B cell (primary cell): ENCODE measurements at regions not wholly inside any gene's neighbourhood (a gene's known extent, or its start where the extent isn't known, plus 50 kb on each side); places are given as distances from the start of the nearest gene placed in this dataset.

Experiments
- ATAC-seq: fragments of 200-7000 bp; cut with Tn5 transposase; one replicate; pipeline ENCODE4 v1.10.0; 2021; ENCODE audit warnings: low read depth, mild to moderate bottlenecking, moderate number of reproducible peaks, moderate library complexity
- CTCF ChIA-PET: fragments of 350-600 bp; sonication (Branson Sonifier 250); formaldehyde crosslinking; loops from one replicate; lab custom pipeline; 2021; ENCODE audit warnings: antibody characterized with exemption, inconsistent platforms; lab: Charles Lee
- POLR2A ChIA-PET: fragments of 350-600 bp; sonication (Branson Sonifier 250); formaldehyde crosslinking; loops from one replicate; lab custom pipeline; 2021; ENCODE audit warnings: antibody characterized with exemption; lab: Charles Lee
- DNase-seq: peaks from one replicate; pipeline ENCODE4 v3.0.0; 2013
- H2AFZ ChIP-seq: 2 replicates; pipeline ENCODE4 v1.6.1; 2012; ENCODE audit warnings: mild to moderate bottlenecking, low read depth, low read length; ENCODE audit not compliant: insufficient read depth, poor library complexity, severe bottlenecking
- H3K27ac ChIP-seq, 2 donors: 1 replicate in 1 of 2; 2 replicates in 1 of 2; pipeline ENCODE4 v1.5.1; 2012 to 2013; ENCODE audit warnings: low read length in 2 of 2, mild to moderate bottlenecking in 2 of 2, moderate library complexity in 1 of 2
- H3K27me3 ChIP-seq, 4 experiments: fragments of 200-600 bp in 1 of 4; sonication (generic) in 1 of 4; replicated peaks in 1 of 4; 1 replicate in 2 of 4; 2 replicates in 2 of 4; pipeline versions ENCODE4 v1.6.1 to v1.7.0; 2013 to 2016; ENCODE audit warnings: low read length in 3 of 4, mild to moderate bottlenecking in 2 of 4, mixed read lengths in 1 of 4, moderate library complexity in 1 of 4; ENCODE audit not compliant: insufficient read depth in 4 of 4, control insufficient read depth in 3 of 4; ENCODE audit errors: control extremely low read depth in 1 of 4
- H3K36me3 ChIP-seq, 2 experiments: replicated peaks in 1 of 2; 1 replicate in 1 of 2; 2 replicates in 1 of 2; pipeline versions ENCODE4 v1.6.1 to v1.7.1; 2013; ENCODE audit warnings: low read length in 1 of 2; ENCODE audit not compliant: insufficient read depth in 2 of 2, control insufficient read depth in 1 of 2; ENCODE audit errors: control extremely low read depth in 1 of 2, extremely low read depth in 1 of 2
- H3K4me1 ChIP-seq, 2 donors: fragments of 200-600 bp in 1 of 2; sonication (generic) in 1 of 2; 1 replicate in 1 of 2; 2 replicates in 1 of 2; pipeline versions ENCODE4 v1.5.1 to v1.6.1; 2013 to 2017; ENCODE audit warnings: low read length in 2 of 2; ENCODE audit not compliant: control insufficient read depth in 2 of 2, insufficient read depth in 2 of 2
- H3K4me2 ChIP-seq: replicated peaks from 2 replicates; pipeline ENCODE3; 2012; ENCODE audit warnings: mild to moderate bottlenecking, low read depth, low read length; ENCODE audit not compliant: poor library complexity, severe bottlenecking
- H3K4me3 ChIP-seq, 5 experiments: fragments of 200-600 bp in 1 of 5; sonication (generic) in 1 of 5; 1 replicate in 3 of 5; 2 replicates in 2 of 5; pipeline versions ENCODE4 v1.5.1 to v1.7.0; 2011 to 2016; ENCODE audit warnings: low read length in 4 of 5, mild to moderate bottlenecking in 4 of 5, low read depth in 2 of 5, control low read depth in 1 of 5, moderate library complexity in 1 of 5; ENCODE audit not compliant: insufficient read depth in 1 of 5; ENCODE audit errors: control extremely low read depth in 1 of 5, extremely low read depth in 1 of 5
- H3K79me2 ChIP-seq: fragments of 200-600 bp; sonication (generic); one replicate; pipeline ENCODE4 v1.6.0; 2016; ENCODE audit warnings: low read length; ENCODE audit not compliant: control insufficient read depth, insufficient read depth
- H3K9ac ChIP-seq: fragments of 200-600 bp; sonication (generic); 2 replicates; pipeline ENCODE4 v1.6.1; 2017; ENCODE audit warnings: mild to moderate bottlenecking, low read length, moderate library complexity
- H3K9me3 ChIP-seq, 3 donors: one replicate each; pipeline versions ENCODE4 v1.6.1 to v1.7.1; 2013; ENCODE audit warnings: low read length in 2 of 3; ENCODE audit not compliant: control insufficient read depth in 2 of 3, insufficient read depth in 1 of 3; ENCODE audit errors: control extremely low read depth in 1 of 3
- H4K20me1 ChIP-seq: 2 replicates; pipeline ENCODE4 v1.6.0; 2012; ENCODE audit warnings: mild to moderate bottlenecking, low read length; ENCODE audit not compliant: insufficient read depth, control insufficient read depth, poor library complexity, severe bottlenecking
- H3K27ac Mint-ChIP-seq: one replicate; pipeline ENCODE4 v1.8.0; 2021; ENCODE audit warnings: mixed read lengths
- H3K27me3 Mint-ChIP-seq: one replicate; pipeline ENCODE4 v1.8.0; 2021; ENCODE audit warnings: mixed read lengths
- H3K4me1 Mint-ChIP-seq: one replicate; pipeline ENCODE4 v1.8.0; 2021; ENCODE audit warnings: mixed read lengths
- H3K4me3 Mint-ChIP-seq: one replicate; pipeline ENCODE4 v1.8.0; 2021; ENCODE audit warnings: mixed read lengths
- H3K9me3 Mint-ChIP-seq: one replicate; pipeline ENCODE4 v1.8.0; 2022; ENCODE audit warnings: mixed read lengths; ENCODE audit not compliant: insufficient read depth
- EZH2 ChIP-seq: IDR thresholded peaks from 2 replicates; pipeline ENCODE4 v1.6.1; 2012; ENCODE audit warnings: borderline replicate concordance, low read depth, mild to moderate bottlenecking, moderate library complexity, low read length; ENCODE audit not compliant: insufficient read depth, poor library complexity, severe bottlenecking
- WGBS: methylation state at CpG from one replicate; pipeline ENCODE4 v1.1.5; 2013; ENCODE audit warnings: missing lambda C conversion rate; ENCODE audit not compliant: insufficient coverage; 5-methylcytosine and 5-hydroxymethylcytosine counted together
- intact Hi-C: fragments of 100-400 bp; cut with micrococcal nuclease; formaldehyde crosslinking; loops from one replicate; pipeline ENCODE4 v1.10.0; 2022
- TF ChIP-seq, protein P1 (sequence below): fragments of 200-600 bp; IDR thresholded peaks from one replicate; pipeline ENCODE4 v1.8.0; 2022; ENCODE audit warnings: antibody characterized with exemption, mild to moderate bottlenecking

- H3K4me1 Mint-ChIP-seq: no peaks in the 10 kb centered on the region
- Histone ChIP-seq H3K27me3 (no peaks in the 10 kb centered on the region), H4K20me1 (no peaks in the 10 kb centered on the region), H3K9me3 (no peaks in the 10 kb centered on the region), H3K27ac (no peak overlapping the region), H2AFZ (no peak overlapping the region), H3K4me1 (no peaks in the 10 kb centered on the region), H3K4me2 (no peak overlapping the region), H3K9ac (no peak overlapping the region), H3K79me2 (no peaks in the 10 kb centered on the region), H3K4me3 (no peak overlapping the region), H3K36me3 (no peaks in the 10 kb centered on the region)
- 100% methylated on average over 3 of the region's 3 CpGs for WGBS
- peaks cover 12% of the 10 kb centered on the region for H3K9me3 Mint-ChIP-seq
- ChIA-PET CTCF (no interaction called here), POLR2A (no interaction called here)
- no peak for DNase-seq
- no peak for ATAC-seq
- no peaks in the 10 kb centered on the region for H3K27me3 Mint-ChIP-seq
- TF ChIP-seq, protein P1, sequence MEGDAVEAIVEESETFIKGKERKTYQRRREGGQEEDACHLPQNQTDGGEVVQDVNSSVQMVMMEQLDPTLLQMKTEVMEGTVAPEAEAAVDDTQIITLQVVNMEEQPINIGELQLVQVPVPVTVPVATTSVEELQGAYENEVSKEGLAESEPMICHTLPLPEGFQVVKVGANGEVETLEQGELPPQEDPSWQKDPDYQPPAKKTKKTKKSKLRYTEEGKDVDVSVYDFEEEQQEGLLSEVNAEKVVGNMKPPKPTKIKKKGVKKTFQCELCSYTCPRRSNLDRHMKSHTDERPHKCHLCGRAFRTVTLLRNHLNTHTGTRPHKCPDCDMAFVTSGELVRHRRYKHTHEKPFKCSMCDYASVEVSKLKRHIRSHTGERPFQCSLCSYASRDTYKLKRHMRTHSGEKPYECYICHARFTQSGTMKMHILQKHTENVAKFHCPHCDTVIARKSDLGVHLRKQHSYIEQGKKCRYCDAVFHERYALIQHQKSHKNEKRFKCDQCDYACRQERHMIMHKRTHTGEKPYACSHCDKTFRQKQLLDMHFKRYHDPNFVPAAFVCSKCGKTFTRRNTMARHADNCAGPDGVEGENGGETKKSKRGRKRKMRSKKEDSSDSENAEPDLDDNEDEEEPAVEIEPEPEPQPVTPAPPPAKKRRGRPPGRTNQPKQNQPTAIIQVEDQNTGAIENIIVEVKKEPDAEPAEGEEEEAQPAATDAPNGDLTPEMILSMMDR: no peak
- TF ChIP-seq EZH2: no peak
- no peak overlapping the region for H3K4me3 Mint-ChIP-seq
- intact Hi-C loops: no loop called here
- no peak overlapping the region for H3K27ac Mint-ChIP-seq
Observed at GRCh38 chr5:86008704-86009103, 609.0 kb upstream of the COX7C start.

GRCh38 chr5:86011937-86012336 is 605.8 kb upstream of the COX7C start:
- ChIA-PET CTCF (no interaction called here), POLR2A (no interaction called here)
- H3K9ac ChIP-seq: no peak overlapping the region
- no peaks in the 10 kb centered on the region for H3K4me1 ChIP-seq
- intact Hi-C loops: no loop called here
- H3K9me3 Mint-ChIP-seq: peaks cover 16% of the 10 kb centered on the region
- H3K27me3 Mint-ChIP-seq: no peaks in the 10 kb centered on the region
- H3K79me2 ChIP-seq: no peaks in the 10 kb centered on the region
- H4K20me1 ChIP-seq: no peaks in the 10 kb centered on the region
- H3K4me3 Mint-ChIP-seq: no peak overlapping the region
- ATAC-seq (no peak), DNase-seq (no peak)
- no peaks in the 10 kb centered on the region for H3K4me1 Mint-ChIP-seq
- TF ChIP-seq, protein P1: no peak
- TF ChIP-seq EZH2: no peak
- H2AFZ ChIP-seq: no peak overlapping the region
- H3K36me3 ChIP-seq: no peaks in the 10 kb centered on the region
- no peak overlapping the region for H3K27ac ChIP-seq
- no peaks in the 10 kb centered on the region for H3K27me3 ChIP-seq
- H3K4me3 ChIP-seq: no peak overlapping the region
- H3K9me3 ChIP-seq: no peaks in the 10 kb centered on the region
- H3K27ac Mint-ChIP-seq: no peak overlapping the region
- H3K4me2 ChIP-seq: no peak overlapping the region
- no CpG with 5 or more reads among the region's 1 CpG for WGBS
